ENCODE measurements at regions not wholly inside any gene's neighbourhood (a gene's known extent, or its start where the extent isn't known, plus 50 kb on each side); places are given as distances from the start of the nearest gene placed in this dataset.

DNA sequence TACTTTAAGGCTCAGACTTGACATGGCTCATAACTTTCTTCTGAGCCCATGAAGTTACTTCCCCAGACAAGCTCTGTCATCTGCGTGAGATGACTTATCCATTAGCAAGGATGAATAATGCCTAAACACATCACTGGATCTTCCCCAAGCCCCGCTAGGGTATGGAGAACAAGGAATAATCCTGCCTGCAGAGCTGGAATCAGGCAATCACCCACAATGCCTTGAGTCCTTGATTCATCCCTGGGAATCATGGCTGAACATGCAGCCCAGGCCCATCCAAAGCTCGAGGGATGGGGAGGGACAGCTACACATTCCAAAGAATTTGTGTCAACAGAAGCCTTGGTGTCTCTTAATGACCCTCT lies 131.7 kb downstream of the PSMG1 start:
- H3K4me3 ChIP-seq (ENCODE audit: low read depth, low read length) = no peak overlapping the region
- H3K9me3 ChIP-seq (ENCODE audit: control insufficient read depth, insufficient read depth, low read length) = no peaks in the 10 kb centered on the region
- H3K9ac ChIP-seq (ENCODE audit: low read depth, low read length) = no peak overlapping the region
- H3K4me1 ChIP-seq (ENCODE audit: control insufficient read depth, insufficient read depth, low read length) = peaks cover 4% of the 10 kb centered on the region; the same call in 1 of the 2 replicates
- H3K27ac ChIP-seq (ENCODE audit: low read depth, low read length) = no peak overlapping the region
- H3K36me3 ChIP-seq (ENCODE audit: control insufficient read depth, insufficient read depth, low read length) = no peaks in the 10 kb centered on the region
- H3K27me3 ChIP-seq (ENCODE audit: control insufficient read depth, insufficient read depth, low read length) = no peaks in the 10 kb centered on the region

DNA sequence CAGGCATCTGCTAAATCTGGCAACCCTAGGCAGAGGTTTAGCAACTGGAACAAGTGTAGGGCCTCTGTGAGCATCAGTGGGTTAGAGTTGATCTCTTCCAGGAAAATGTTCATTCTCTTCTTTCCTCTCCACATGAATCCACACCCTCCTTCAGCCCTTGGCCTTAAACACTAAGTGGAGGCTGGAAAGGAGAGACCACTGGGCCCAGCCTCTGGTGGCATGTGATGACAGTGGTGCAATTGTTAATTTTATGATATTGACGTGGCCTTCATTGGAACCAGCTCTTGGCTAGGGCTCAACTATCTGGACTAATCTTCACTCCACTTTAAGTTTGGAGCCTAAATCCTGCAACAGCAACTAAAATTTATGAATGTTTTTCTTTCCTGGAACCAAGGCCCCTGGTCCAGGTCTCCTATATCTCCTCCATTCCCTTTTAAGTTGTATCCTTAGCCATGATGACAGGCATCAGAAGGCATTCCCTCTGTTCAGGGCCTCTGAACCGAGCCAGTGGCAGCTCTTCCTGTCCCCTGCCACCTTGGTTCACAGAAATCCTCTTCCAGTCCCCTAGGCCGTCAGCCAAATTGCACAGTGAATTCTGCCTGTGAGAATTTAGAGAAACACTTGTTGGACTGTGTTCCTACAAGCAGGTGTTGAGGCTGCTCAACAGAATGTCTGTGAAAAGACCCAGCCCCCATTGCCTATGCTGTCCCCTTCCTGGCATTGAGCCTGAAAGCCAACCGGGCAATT lies 132.2 kb downstream of the PSMG1 start:
- Histone ChIP-seq H3K9ac (ENCODE audit: low read depth, low read length) (no peak overlapping the region), H3K4me3 (ENCODE audit: low read depth, low read length) (no peak overlapping the region), H3K27ac (ENCODE audit: low read depth, low read length) (no peak overlapping the region), H3K4me1 (ENCODE audit: control insufficient read depth, insufficient read depth, low read length) (peaks cover 4% of the 10 kb centered on the region; the same call in 1 of the 2 replicates), H3K27me3 (ENCODE audit: control insufficient read depth, insufficient read depth, low read length) (no peaks in the 10 kb centered on the region), H3K36me3 (ENCODE audit: control insufficient read depth, insufficient read depth, low read length) (no peaks in the 10 kb centered on the region), H3K9me3 (ENCODE audit: control insufficient read depth, insufficient read depth, low read length) (no peaks in the 10 kb centered on the region)

DNA sequence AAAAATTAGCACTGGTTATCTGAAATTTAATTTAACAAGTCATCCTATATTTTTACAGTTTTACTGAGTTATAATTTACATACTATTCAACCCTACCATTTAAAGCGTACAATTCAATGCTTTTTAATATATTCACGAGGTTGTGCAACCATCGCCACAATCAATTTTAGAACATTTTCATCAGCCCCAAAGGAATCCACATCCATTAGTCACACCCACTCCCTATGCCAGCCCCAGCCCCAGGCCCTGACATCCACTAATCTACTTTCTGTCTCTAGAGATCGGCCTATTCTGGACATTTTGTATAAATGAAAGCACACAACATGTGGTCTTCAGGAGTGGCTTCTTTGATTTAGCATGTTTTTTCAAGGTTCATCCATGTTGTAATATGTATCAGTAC lies 134.7 kb downstream of the PSMG1 start:
- Histone ChIP-seq H3K9me3 (ENCODE audit: control insufficient read depth, insufficient read depth, low read length) (no peaks in the 10 kb centered on the region), H3K27ac (ENCODE audit: low read depth, low read length) (no peak overlapping the region), H3K27me3 (ENCODE audit: control insufficient read depth, insufficient read depth, low read length) (no peaks in the 10 kb centered on the region), H3K4me1 (ENCODE audit: control insufficient read depth, insufficient read depth, low read length) (peaks cover 4% of the 10 kb centered on the region; the same call in 1 of the 2 replicates), H3K9ac (ENCODE audit: low read depth, low read length) (no peak overlapping the region), H3K36me3 (ENCODE audit: control insufficient read depth, insufficient read depth, low read length) (no peaks in the 10 kb centered on the region), H3K4me3 (ENCODE audit: low read depth, low read length) (no peak overlapping the region)

DNA sequence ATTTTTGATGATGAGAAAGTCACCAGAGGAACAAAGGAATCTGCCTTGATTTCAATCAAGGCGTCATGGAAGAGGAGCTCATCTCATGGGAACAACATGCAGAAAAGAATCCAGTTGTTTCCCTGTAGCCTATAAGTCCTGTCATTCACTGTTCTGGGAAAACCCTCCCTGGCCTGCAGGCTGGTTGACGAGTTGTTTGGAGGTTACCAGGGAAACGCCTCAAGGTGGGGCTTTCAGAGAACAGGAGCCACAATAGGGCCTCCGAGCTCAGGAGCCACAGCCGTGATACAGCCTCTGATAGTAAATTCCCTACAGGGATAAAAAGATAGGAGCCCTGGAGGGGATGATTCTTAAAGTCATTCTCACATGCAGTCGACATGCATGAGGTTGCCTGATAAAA lies 135.2 kb downstream of the PSMG1 start:
- peaks cover 4% of the 10 kb centered on the region; the same call in 1 of the 2 replicates for H3K4me1 ChIP-seq (ENCODE audit: control insufficient read depth, insufficient read depth, low read length)
- H3K36me3 ChIP-seq (ENCODE audit: control insufficient read depth, insufficient read depth, low read length) = no peaks in the 10 kb centered on the region
- no peaks in the 10 kb centered on the region for H3K9me3 ChIP-seq (ENCODE audit: control insufficient read depth, insufficient read depth, low read length)
- H3K27me3 ChIP-seq (ENCODE audit: control insufficient read depth, insufficient read depth, low read length) = no peaks in the 10 kb centered on the region
- no peak overlapping the region for H3K4me3 ChIP-seq (ENCODE audit: low read depth, low read length)
- no peak overlapping the region for H3K9ac ChIP-seq (ENCODE audit: low read depth, low read length)
- no peak overlapping the region for H3K27ac ChIP-seq (ENCODE audit: low read depth, low read length)

DNA sequence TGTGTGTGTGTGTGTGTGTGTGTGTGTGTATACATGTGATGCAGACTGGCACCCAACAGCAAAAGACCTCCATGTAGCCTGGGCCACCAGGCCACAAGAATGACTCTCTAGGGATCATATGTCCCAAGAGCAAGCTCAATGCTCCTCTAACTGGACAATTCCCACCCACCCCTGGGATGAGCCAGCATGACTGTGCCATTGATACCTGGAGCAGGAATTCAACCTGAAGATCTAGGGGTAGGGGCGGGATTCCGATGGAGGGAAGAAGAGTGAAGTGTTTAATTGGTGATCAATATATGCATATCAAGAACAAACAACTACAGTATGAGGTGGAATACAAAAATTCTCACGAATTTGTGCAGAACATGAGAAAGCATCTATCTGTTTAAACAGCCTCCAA lies 136.2 kb downstream of the PSMG1 start:
- Histone ChIP-seq H3K36me3 (ENCODE audit: control insufficient read depth, insufficient read depth, low read length) (no peaks in the 10 kb centered on the region), H3K27me3 (ENCODE audit: control insufficient read depth, insufficient read depth, low read length) (no peaks in the 10 kb centered on the region), H3K9me3 (ENCODE audit: control insufficient read depth, insufficient read depth, low read length) (no peaks in the 10 kb centered on the region), H3K9ac (ENCODE audit: low read depth, low read length) (no peak overlapping the region), H3K4me3 (ENCODE audit: low read depth, low read length) (no peak overlapping the region), H3K4me1 (ENCODE audit: control insufficient read depth, insufficient read depth, low read length) (peaks cover 4% of the 10 kb centered on the region; the same call in 1 of the 2 replicates), H3K27ac (ENCODE audit: low read depth, low read length) (no peak overlapping the region)

DNA sequence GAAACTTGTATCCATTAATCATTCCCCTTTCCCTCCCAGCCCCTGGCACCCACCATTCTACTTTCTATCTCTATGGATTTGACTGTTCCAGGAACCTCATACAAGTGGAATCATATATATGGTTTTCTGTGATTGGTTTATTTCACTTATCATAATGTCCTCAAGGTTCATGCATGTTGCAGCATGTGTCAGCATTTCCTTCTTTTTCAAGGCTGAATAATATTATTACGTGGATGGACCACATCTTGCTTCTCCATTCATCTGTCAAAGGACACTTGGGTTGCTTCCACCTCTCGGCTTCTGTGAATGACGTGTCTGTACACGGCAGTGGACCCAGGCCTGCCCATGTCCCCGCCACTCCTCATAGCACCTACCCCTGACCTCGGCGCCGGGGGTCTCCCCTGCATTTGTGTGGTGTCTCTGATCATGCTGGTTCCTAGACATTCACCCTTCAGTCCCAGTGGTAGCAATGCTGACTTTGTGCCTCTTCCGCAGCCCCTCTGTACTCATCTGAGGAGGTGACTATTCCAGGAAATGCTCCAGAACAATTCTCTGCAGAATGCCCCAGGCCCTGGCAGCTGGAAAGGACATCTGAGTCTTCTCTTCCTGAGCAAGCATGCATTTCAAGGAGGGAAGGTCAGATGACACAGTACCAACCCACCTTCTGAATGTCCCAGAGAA lies 136.9 kb downstream of the PSMG1 start:
- Histone ChIP-seq H3K9ac (ENCODE audit: low read depth, low read length) (no peak overlapping the region), H3K36me3 (ENCODE audit: control insufficient read depth, insufficient read depth, low read length) (no peaks in the 10 kb centered on the region), H3K9me3 (ENCODE audit: control insufficient read depth, insufficient read depth, low read length) (no peaks in the 10 kb centered on the region), H3K27me3 (ENCODE audit: control insufficient read depth, insufficient read depth, low read length) (no peaks in the 10 kb centered on the region), H3K27ac (ENCODE audit: low read depth, low read length) (no peak overlapping the region), H3K4me1 (ENCODE audit: control insufficient read depth, insufficient read depth, low read length) (peaks cover 4% of the 10 kb centered on the region; the same call in 1 of the 2 replicates), H3K4me3 (ENCODE audit: low read depth, low read length) (no peak overlapping the region)

DNA sequence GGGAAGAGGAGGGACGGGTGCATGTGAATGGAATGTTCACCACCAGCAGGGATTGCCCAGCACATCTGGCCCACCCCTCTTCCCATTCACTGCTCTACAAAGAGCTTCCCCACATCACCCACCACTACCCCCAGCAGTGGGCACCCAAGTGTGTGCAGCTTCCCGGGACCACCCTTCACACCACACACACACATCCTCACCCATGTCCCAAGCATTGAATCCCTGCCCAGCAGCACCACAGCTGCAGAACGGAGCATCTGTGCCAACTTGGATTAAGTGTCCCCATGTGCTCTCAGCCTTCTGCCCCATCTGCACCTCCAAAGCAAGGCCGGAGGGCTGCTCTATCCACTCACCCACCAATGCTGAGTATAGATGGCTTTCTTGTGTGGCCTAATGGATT lies 141.4 kb downstream of the PSMG1 start:
- Histone ChIP-seq H3K4me1 (ENCODE audit: control insufficient read depth, insufficient read depth, low read length) (no peaks in the 10 kb centered on the region), H3K36me3 (ENCODE audit: control insufficient read depth, insufficient read depth, low read length) (no peaks in the 10 kb centered on the region), H3K9ac (ENCODE audit: low read depth, low read length) (no peak overlapping the region), H3K27ac (ENCODE audit: low read depth, low read length) (no peak overlapping the region), H3K9me3 (ENCODE audit: control insufficient read depth, insufficient read depth, low read length) (no peaks in the 10 kb centered on the region), H3K4me3 (ENCODE audit: low read depth, low read length) (no peak overlapping the region), H3K27me3 (ENCODE audit: control insufficient read depth, insufficient read depth, low read length) (no peaks in the 10 kb centered on the region)

DNA sequence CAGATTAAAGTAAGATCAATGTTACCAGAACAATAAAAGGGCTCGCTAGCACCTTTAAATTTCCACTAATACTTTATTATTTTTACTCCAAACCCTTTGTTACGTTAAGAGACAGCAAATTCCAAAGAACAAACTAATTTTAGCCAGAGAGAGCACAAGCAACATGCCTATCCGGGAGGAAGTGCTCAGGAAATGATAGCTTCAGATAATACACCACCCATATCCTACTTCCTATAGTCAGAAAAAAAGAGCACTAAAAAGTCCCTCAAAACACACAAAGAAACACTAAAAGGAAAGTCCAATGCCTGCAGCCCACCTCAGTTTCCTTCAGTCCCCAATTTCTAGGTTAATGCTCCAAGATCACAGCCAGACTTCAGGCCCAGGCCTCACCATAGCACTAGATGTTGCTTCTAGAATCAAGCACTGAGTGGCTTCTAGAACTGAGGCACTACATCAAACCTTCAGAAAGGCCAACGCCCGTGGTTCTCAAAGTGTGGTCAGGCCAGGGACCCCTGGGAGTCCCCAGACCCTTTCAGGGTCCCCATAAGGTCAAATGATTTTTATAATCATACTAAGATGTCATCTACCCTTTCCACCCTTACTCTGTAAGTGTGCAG lies 142.6 kb downstream of the PSMG1 start:
- no peaks in the 10 kb centered on the region for H3K36me3 ChIP-seq (ENCODE audit: control insufficient read depth, insufficient read depth, low read length)
- no peak overlapping the region for H3K27ac ChIP-seq (ENCODE audit: low read depth, low read length)
- no peaks in the 10 kb centered on the region for H3K4me1 ChIP-seq (ENCODE audit: control insufficient read depth, insufficient read depth, low read length)
- no peak overlapping the region for H3K4me3 ChIP-seq (ENCODE audit: low read depth, low read length)
- no peak overlapping the region for H3K9ac ChIP-seq (ENCODE audit: low read depth, low read length)
- H3K9me3 ChIP-seq (ENCODE audit: control insufficient read depth, insufficient read depth, low read length) = no peaks in the 10 kb centered on the region
- no peaks in the 10 kb centered on the region for H3K27me3 ChIP-seq (ENCODE audit: control insufficient read depth, insufficient read depth, low read length)

DNA sequence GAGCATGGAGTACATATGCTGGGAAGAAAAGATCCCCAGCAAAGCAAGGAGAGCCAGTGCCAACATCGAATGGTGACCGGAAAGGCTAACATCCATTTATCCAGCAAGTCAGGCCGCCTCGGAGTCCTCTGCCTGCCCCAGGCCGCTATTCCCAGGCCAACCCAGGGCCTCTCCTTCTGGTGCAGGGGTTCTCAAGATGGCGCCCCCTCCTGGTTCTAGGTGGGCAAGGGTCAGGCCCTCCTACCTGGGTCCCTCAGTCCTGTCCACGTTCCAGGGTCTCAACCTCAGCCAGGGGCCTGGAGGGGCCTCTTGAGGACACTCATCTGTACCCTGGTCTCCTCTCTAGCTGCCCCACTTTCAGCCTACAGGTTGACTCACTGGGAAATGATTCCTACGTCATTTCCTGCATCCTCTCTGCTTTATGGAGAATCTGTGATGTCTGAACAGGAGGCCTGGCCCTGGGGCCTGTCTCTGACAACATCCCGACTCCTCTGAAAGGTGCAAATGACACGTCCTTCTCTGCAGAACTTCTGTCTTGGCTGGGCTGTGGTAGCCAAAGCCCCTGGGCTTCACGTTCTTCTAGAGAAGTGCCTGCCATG lies 145.3 kb downstream of the PSMG1 start:
- H3K27me3 ChIP-seq (ENCODE audit: control insufficient read depth, insufficient read depth, low read length) = no peaks in the 10 kb centered on the region
- no peak overlapping the region for H3K27ac ChIP-seq (ENCODE audit: low read depth, low read length)
- no peak overlapping the region for H3K4me3 ChIP-seq (ENCODE audit: low read depth, low read length)
- H3K9ac ChIP-seq (ENCODE audit: low read depth, low read length) = no peak overlapping the region
- H3K4me1 ChIP-seq (ENCODE audit: control insufficient read depth, insufficient read depth, low read length) = no peaks in the 10 kb centered on the region; the same call in 1 of the 2 replicates
- no peaks in the 10 kb centered on the region for H3K36me3 ChIP-seq (ENCODE audit: control insufficient read depth, insufficient read depth, low read length)
- H3K9me3 ChIP-seq (ENCODE audit: control insufficient read depth, insufficient read depth, low read length) = no peaks in the 10 kb centered on the region

DNA sequence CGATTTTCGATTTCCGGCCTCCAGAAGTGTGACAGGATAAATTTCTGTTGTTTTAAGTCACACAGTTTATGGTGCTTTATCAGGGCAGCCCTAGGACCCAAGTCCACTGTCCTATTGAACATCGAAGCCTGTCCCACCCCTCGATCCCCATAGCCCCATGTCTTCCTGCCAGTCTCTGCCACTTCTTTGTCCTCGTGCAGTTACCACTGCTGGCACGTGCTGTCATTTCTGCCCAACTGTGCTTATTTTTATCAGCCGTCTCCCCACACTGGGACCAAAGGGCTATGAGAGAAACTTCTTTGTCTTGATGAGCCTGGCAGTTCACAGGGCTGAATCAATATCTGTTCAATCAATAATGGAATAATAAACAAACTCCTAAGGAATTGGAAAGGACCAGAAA lies 146.7 kb downstream of the PSMG1 start:
- Histone ChIP-seq H3K4me3 (ENCODE audit: low read depth, low read length) (no peak overlapping the region), H3K36me3 (ENCODE audit: control insufficient read depth, insufficient read depth, low read length) (no peaks in the 10 kb centered on the region), H3K9ac (ENCODE audit: low read depth, low read length) (no peak overlapping the region), H3K27ac (ENCODE audit: low read depth, low read length) (no peak overlapping the region), H3K9me3 (ENCODE audit: control insufficient read depth, insufficient read depth, low read length) (no peaks in the 10 kb centered on the region), H3K4me1 (ENCODE audit: control insufficient read depth, insufficient read depth, low read length) (no peaks in the 10 kb centered on the region; the same call in 1 of the 2 replicates), H3K27me3 (ENCODE audit: control insufficient read depth, insufficient read depth, low read length) (no peaks in the 10 kb centered on the region)

All from HUES48 (cell line).